ENCODE measurements at regions not wholly inside any gene's neighbourhood (a gene's known extent, or its start where the extent isn't known, plus 50 kb on each side); places are given as distances from the start of the nearest gene placed in this dataset.
"Not testable (repeated sequence)": the region's sequence is repeated elsewhere in the genome, so short reads cannot be mapped to it uniquely, and the experiment has no call there.

DNA sequence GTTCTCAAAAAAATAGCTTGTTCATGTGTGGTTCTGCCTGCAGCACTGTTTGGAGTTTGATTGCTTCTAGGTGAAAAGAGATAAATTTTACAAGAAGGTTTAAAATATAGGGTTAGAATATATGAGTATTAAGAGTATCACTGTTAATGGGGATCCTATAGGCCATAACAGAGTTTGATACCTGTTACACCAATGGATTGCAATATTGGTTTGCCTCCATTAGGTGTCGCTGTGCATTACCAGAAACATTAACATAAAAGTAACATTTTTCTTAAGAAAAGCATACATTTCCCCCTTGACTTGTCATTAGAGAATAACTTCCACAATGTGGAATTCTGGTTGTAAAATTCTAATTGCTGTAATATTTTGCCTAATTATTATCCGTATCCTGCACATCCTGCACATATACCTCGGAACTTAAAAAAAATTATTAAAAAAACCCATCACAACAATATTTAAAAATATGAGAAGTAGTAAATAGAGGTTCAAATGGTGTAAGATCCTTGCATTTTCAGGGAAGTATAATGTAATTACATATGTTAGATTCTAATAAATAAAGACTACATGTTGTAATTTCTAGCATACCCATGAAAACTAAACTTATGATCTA is 63.0 kb downstream of the CYP4A11 start:
- H3K4me3 ChIP-seq (replicated peaks; ENCODE audit: low read depth, low read length), result not testable (repeated sequence)
- peak; percentile 51 for DNase-seq (ENCODE audit: low read depth)
- peak; percentile 41 for TF ChIP-seq CTCF (IDR thresholded peaks at IDR 0.05; ENCODE audit: low read length, missing control alignments)

DNA sequence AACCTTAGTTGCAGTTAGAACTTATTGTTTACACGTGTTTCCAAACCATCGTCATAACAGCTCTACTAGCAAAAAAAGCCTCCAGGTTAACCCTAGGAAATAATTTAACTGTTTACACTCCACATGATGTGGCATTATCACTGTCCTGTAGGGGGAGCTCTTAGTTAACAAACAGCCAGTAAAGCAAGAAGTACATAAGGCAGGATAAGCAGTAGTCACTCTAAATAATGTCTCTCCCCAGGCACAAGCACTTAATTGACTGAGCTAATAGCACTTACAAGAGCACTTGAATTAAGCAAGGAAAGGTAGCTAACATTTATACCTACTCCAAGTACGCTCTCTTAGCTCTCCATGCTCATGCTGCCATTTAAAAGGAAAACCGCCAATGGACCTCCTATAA is 65.2 kb downstream of the CYP4A11 start:
- TF ChIP-seq CTCF (IDR thresholded peaks at IDR 0.05; ENCODE audit: low read length, missing control alignments), result peak; percentile 14
- not testable (repeated sequence) for DNase-seq (ENCODE audit: low read depth); H3K4me3 ChIP-seq (replicated peaks; ENCODE audit: low read depth, low read length)

Data from fibroblast of pulmonary artery (primary cell).